ENCODE measurements at regions not wholly inside any gene's neighbourhood (a gene's known extent, or its start where the extent isn't known, plus 50 kb on each side); places are given as distances from the start of the nearest gene placed in this dataset.
"Not testable (repeated sequence)": the region's sequence is repeated elsewhere in the genome, so short reads cannot be mapped to it uniquely, and the experiment has no call there.

DNA sequence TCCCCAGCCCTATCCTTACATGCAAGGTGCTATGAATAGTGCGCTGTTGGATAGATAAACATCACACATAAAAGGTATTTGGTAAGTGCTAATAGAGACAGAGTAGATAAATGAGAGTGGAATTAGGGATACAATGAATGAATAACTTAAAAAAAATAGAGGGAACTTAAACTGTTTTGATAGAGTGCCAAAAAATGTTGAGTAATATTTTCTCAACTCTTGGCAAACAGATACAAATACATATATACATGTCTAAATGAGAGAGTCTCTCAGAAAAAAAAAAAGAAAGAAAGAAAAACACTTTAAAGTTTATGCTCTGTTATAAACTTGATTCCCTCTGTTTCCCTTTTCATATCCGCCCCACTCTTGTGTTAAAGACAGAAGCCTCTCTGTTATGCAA is 667.4 kb downstream of the ROBO2 start:
- no peak for DNase-seq (ENCODE audit: low read depth, low spot score)
- in situ Hi-C loops (cut with HindIII; ENCODE audit: low sequenced_read_pairs) = no loop called here
- H3K4me3 ChIP-seq (ENCODE audit: low read depth, low read length) = no peak overlapping the region
- TF ChIP-seq, protein P1, sequence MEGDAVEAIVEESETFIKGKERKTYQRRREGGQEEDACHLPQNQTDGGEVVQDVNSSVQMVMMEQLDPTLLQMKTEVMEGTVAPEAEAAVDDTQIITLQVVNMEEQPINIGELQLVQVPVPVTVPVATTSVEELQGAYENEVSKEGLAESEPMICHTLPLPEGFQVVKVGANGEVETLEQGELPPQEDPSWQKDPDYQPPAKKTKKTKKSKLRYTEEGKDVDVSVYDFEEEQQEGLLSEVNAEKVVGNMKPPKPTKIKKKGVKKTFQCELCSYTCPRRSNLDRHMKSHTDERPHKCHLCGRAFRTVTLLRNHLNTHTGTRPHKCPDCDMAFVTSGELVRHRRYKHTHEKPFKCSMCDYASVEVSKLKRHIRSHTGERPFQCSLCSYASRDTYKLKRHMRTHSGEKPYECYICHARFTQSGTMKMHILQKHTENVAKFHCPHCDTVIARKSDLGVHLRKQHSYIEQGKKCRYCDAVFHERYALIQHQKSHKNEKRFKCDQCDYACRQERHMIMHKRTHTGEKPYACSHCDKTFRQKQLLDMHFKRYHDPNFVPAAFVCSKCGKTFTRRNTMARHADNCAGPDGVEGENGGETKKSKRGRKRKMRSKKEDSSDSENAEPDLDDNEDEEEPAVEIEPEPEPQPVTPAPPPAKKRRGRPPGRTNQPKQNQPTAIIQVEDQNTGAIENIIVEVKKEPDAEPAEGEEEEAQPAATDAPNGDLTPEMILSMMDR (IDR thresholded peaks at IDR 0.05; ENCODE audit: low read depth, low read length) = no peak

DNA sequence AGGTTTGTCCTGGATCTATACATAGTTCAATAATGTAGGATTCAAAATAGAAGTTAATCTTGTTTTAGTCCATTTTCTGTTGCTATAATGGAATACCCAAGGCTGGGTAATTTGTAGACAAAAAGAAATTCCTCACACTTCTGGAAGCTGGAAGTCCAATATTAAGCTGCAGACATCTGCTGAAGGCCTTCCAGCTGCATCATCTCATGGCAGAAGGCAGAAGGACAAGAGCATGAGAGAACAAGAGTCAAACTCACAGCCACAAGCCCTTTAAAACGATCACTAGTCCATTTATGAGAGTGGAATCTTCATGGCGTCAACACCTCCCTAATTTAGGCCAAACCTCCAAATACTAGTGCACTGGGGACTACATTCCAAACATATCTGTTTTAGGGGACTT is 669.3 kb downstream of the ROBO2 start:
- in situ Hi-C loops (cut with HindIII; ENCODE audit: low sequenced_read_pairs) = no loop called here
- no peak overlapping the region for H3K4me3 ChIP-seq (ENCODE audit: low read depth, low read length)
- TF ChIP-seq, protein P1 (IDR thresholded peaks at IDR 0.05; ENCODE audit: low read depth, low read length) = no peak
- no peak for DNase-seq (ENCODE audit: low read depth, low spot score)

DNA sequence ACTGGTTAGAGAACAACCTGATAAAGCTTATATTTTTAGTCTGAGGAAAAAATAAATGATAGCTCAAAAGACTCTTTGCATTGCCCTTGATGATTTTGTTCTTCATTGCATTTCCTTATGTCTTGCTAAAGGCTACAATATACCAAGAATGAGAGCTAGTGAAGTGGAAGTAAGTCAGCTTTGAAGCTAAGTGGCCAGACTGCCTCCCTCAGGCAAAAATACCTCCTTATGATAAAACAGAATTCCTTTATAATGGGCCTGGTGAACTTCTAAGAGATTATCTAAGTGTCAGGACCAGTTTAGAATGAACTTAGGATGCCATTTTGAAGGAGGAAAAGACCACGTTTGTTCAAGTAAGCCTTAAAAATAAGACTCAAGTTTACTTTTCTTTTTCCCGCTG is 678.4 kb downstream of the ROBO2 start:
- in situ Hi-C loops (cut with HindIII; ENCODE audit: low sequenced_read_pairs) = no loop called here
- no peak overlapping the region for H3K4me3 ChIP-seq (ENCODE audit: low read depth, low read length)
- DNase-seq (ENCODE audit: low read depth, low spot score) = no peak
- TF ChIP-seq, protein P1 (IDR thresholded peaks at IDR 0.05; ENCODE audit: low read depth, low read length) = no peak

DNA sequence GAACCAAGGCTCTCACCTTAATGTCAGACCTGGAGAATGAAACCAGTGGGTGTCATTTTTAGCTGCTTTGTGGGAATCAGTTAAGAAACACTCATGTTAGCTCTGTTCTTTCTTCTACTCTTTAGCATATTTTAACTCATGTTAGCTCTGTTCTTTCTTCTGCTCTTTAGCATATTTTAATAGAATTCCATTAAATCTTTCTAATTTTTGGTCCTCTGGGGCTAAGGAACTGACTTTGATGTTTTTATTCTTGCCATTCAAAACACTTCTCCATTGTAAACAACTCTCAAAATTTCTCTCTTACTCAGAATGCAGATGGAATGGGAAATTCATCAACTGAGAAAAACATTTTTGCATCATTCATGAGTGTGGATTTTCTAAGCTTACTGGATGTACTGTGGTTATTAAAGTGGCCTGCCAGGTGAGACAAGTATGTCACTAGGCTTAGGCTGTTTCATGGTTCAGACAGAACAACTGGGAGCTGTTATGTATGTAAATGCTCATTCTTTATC is 680.6 kb downstream of the ROBO2 start:
- in situ Hi-C loops (cut with HindIII; ENCODE audit: low sequenced_read_pairs) = no loop called here
- TF ChIP-seq, protein P1 (IDR thresholded peaks at IDR 0.05; ENCODE audit: low read depth, low read length) = no peak
- H3K4me3 ChIP-seq (ENCODE audit: low read depth, low read length) = no peak overlapping the region
- no peak for DNase-seq (ENCODE audit: low read depth, low spot score)

DNA sequence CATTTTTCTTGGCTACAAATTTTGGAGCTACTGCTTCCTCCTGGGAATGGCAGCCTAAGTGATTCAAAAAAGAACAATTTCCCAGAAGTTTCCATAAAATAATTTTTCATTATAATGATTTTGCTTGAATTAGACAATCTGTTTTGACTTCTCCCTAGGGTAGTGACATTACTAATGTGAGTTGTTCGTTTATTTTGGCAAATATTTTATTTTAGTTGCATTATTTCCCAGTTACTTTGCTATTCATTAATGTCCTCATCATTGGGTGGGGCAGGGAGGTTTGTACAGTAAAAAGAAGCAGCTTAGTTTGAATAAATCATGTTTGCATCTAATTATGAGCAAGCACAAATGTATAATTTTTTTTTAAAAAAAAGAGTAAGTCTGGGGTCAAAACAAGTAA is 686.6 kb downstream of the ROBO2 start:
- DNase-seq (ENCODE audit: low read depth, low spot score) = no peak
- TF ChIP-seq, protein P1 (IDR thresholded peaks at IDR 0.05; ENCODE audit: low read depth, low read length) = no peak
- H3K4me3 ChIP-seq (ENCODE audit: low read depth, low read length) = no peak overlapping the region
- in situ Hi-C loops (cut with HindIII; ENCODE audit: low sequenced_read_pairs) = no loop called here

DNA sequence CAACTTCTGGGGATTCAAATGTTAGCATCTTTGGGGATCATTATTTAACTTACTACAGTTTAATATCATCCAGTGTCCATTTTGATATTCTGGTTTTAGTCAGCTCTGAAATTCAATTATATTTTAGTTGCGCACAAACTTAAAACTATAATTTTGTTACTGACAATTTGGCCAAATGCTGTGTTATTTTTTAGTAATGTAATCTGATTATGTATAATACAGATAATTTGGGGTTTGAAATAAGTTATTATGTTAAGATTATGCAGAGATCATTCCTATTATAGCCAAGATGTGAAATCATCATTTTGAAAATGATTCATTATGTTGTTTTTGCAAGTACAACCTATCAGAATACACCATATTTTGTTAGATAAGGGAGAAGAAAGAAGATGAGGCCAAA is 706.1 kb downstream of the ROBO2 start:
- in situ Hi-C loops (cut with HindIII; ENCODE audit: low sequenced_read_pairs) = no loop called here
- no peak for DNase-seq (ENCODE audit: low read depth, low spot score)
- TF ChIP-seq, protein P1 (IDR thresholded peaks at IDR 0.05; ENCODE audit: low read depth, low read length) = no peak
- H3K4me3 ChIP-seq (ENCODE audit: low read depth, low read length) = no peak overlapping the region

DNA sequence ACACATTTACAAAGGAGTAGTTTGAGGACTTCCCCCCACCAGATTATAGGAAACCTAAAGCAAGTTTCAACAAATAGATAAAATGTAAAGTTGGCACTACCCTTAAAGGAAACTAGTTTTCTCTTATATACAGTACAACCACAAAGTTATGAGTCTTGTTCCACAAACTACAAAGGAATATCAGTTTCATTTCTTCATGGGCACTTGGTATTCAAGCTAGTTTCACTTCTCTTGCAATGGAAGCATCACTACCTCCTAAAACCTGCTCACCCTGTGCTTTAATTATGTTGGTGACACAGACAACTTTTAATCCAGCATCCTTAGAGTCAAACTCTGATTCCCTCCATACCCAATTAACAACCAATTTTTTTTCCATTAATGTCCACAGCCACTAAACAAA is 707.0 kb downstream of the ROBO2 start:
- no peak for DNase-seq (ENCODE audit: low read depth, low spot score)
- no peak overlapping the region for H3K4me3 ChIP-seq (ENCODE audit: low read depth, low read length)
- in situ Hi-C loops (cut with HindIII; ENCODE audit: low sequenced_read_pairs) = no loop called here
- TF ChIP-seq, protein P1 (IDR thresholded peaks at IDR 0.05; ENCODE audit: low read depth, low read length) = no peak

DNA sequence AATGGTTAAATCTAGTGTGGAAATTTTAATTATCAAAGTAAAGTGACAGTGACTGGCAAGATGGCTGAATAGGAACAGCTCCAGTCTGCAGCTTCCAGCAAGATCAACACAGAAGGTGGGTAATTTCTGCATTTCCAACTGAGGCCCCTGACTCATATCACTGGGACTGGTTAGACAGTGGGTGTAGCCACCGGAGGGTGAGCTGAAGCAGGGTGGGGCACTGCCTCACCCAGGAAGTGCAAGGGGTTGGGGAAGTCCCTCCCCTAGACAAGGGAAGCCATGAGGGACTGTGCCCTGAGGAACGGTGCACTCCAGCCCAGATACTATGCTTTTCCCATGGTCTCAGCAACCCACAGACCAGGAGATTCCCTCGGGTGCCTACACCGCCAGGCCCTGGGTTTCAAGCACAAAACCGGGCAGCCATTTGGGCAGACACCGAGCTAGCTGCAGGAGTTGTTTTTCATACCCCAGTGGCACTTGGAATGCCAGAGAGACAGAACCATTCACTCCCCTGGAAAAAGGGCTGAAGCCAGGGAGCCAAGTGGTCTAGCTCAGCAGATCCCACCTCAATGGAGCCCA is 716.6 kb downstream of the ROBO2 start:
- in situ Hi-C loops (cut with HindIII; ENCODE audit: low sequenced_read_pairs); DNase-seq (ENCODE audit: low read depth, low spot score); H3K4me3 ChIP-seq (ENCODE audit: low read depth, low read length): not testable (repeated sequence)
